SK-N-SH treated with all-trans-retinoic acid at 6 μM for 48 hours (cell line): ENCODE measurements at regions not wholly inside any gene's neighbourhood (a gene's known extent, or its start where the extent isn't known, plus 50 kb on each side); places are given as distances from the start of the nearest gene placed in this dataset.

Source experiments
- ATAC-seq: fragments of 200-7000 bp; cut with Tn5 transposase; 3 replicates; pipeline ENCODE4 v1.9.1; 2020; ENCODE audit warnings: mild to moderate bottlenecking, moderate library complexity
- ARNTL ChIP-seq: fragments of 450-650 bp; formaldehyde crosslinking; IDR thresholded peaks from 2 replicates; pipeline ENCODE4 v1.5.0; 2020; ENCODE audit warnings: low read depth, mild to moderate bottlenecking, moderate library complexity, borderline replicate concordance
- CSDC2 ChIP-seq: fragments of 250-450 bp; sonication (Bioruptor Pico); IDR thresholded peaks from 2 replicates; pipeline ENCODE4 v1.5.0; 2020; ENCODE audit warnings: mild to moderate bottlenecking, moderate library complexity
- ESRRG ChIP-seq: fragments of 250-450 bp; sonication (Bioruptor Pico); IDR thresholded peaks from 2 replicates; pipeline ENCODE4 v1.6.1; 2021; ENCODE audit warnings: mild to moderate bottlenecking
- GLIS3 ChIP-seq: fragments of 250-450 bp; sonication (Bioruptor Pico); IDR thresholded peaks from 2 replicates; pipeline ENCODE4 v1.5.0; 2020; ENCODE audit warnings: mild to moderate bottlenecking, moderate library complexity
- ISL1 ChIP-seq: fragments of 250-450 bp; sonication (Bioruptor Pico); IDR thresholded peaks from 2 replicates; pipeline ENCODE4 v2.1.2; 2022; ENCODE audit warnings: mild to moderate bottlenecking, moderate library complexity
- PATZ1 ChIP-seq: fragments of 250-450 bp; sonication (Bioruptor Pico); IDR thresholded peaks from 2 replicates; pipeline ENCODE4 v1.8.0; 2020; ENCODE audit warnings: mild to moderate bottlenecking, moderate library complexity, borderline replicate concordance
- POU6F1 ChIP-seq: fragments of 250-450 bp; sonication (Bioruptor Pico); IDR thresholded peaks from 2 replicates; pipeline ENCODE4 v1.8.0; 2021; ENCODE audit warnings: low read depth, mild to moderate bottlenecking, moderate library complexity, borderline replicate concordance
- PPARA ChIP-seq: fragments of 250-450 bp; sonication (Bioruptor Pico); IDR thresholded peaks from 2 replicates; pipeline ENCODE4 v1.5.0; 2020; ENCODE audit warnings: mild to moderate bottlenecking, borderline replicate concordance
- RARB ChIP-seq: fragments of 250-450 bp; sonication (Bioruptor Pico); IDR thresholded peaks from 2 replicates; pipeline ENCODE4 v1.8.0; 2021; ENCODE audit warnings: mild to moderate bottlenecking, moderate library complexity
- SNAI2 ChIP-seq: fragments of 250-450 bp; sonication (Bioruptor Pico); IDR thresholded peaks from 2 replicates; pipeline ENCODE4 v1.5.0; 2020; ENCODE audit warnings: mild to moderate bottlenecking, moderate library complexity
- TCF4 ChIP-seq: fragments of 250-450 bp; sonication (Bioruptor Pico); IDR thresholded peaks from 2 replicates; pipeline ENCODE4 v1.8.0; 2021; ENCODE audit warnings: mild to moderate bottlenecking, moderate library complexity, borderline replicate concordance
- TOX ChIP-seq: fragments of 250-450 bp; sonication (Bioruptor Pico); IDR thresholded peaks from 2 replicates; pipeline ENCODE4 v1.8.0; 2021; ENCODE audit warnings: mild to moderate bottlenecking, moderate library complexity, borderline replicate concordance
- ZC3H10 ChIP-seq: fragments of 250-450 bp; sonication (Bioruptor Pico); IDR thresholded peaks from 2 replicates; pipeline ENCODE4 v1.5.1; 2021; ENCODE audit warnings: mild to moderate bottlenecking, moderate library complexity
- ZFP3 ChIP-seq: fragments of 250-450 bp; sonication (Bioruptor Pico); IDR thresholded peaks from 2 replicates; pipeline ENCODE4 v1.5.0; 2020; ENCODE audit warnings: mild to moderate bottlenecking, moderate library complexity
- ZFP30 ChIP-seq: fragments of 450-650 bp; formaldehyde crosslinking; IDR thresholded peaks from 2 replicates; pipeline ENCODE4 v1.5.0; 2022; ENCODE audit warnings: mild to moderate bottlenecking, moderate library complexity
- ZNF565 ChIP-seq: fragments of 450-650 bp; formaldehyde crosslinking; conservative IDR thresholded peaks from 2 replicates; pipeline ENCODE4 v1.5.0; 2020; ENCODE audit warnings: low read depth, mild to moderate bottlenecking, moderate library complexity
- ZNF70 ChIP-seq: fragments of 450-650 bp; formaldehyde crosslinking; IDR thresholded peaks from 2 replicates; pipeline ENCODE4 v1.5.0; 2020; ENCODE audit warnings: mild to moderate bottlenecking, moderate library complexity
- ZNF8 ChIP-seq: fragments of 450-650 bp; formaldehyde crosslinking; IDR thresholded peaks from 2 replicates; pipeline ENCODE4 v1.5.0; 2020; ENCODE audit warnings: mild to moderate bottlenecking, moderate library complexity
- TF ChIP-seq, protein P1 (sequence below): fragments of 250-450 bp; sonication (Bioruptor Pico); IDR thresholded peaks from 2 replicates; pipeline ENCODE4 v1.5.1; 2021; ENCODE audit warnings: mild to moderate bottlenecking, moderate library complexity
- TF ChIP-seq, protein P2 (sequence below): fragments of 250-450 bp; sonication (Bioruptor Pico); IDR thresholded peaks from 2 replicates; pipeline ENCODE4 v1.5.0; 2020; ENCODE audit warnings: mild to moderate bottlenecking, moderate library complexity
- TF ChIP-seq, protein P3 (sequence below): fragments of 250-450 bp; sonication (Bioruptor Pico); IDR thresholded peaks from 2 replicates; pipeline ENCODE4 v1.5.1; 2020; ENCODE audit warnings: low read depth, mild to moderate bottlenecking, moderate library complexity

DNA sequence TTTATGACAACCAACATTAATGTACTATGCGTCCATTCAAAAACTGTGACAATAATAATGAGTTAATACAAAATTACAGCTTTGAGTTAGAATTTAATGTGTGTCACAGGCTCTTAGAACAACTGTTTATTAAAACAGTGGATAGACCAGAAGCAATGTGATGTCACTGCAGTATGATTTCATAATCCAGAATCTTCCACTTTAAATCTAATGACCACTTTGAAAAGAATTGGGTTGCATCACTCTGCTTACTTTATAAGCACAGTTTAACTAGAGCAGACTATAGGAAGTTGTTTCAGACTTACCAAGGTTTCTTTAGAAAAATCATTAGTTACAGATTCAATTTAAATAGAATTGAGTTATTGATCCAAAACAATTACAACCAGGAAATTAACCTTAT lies 758.5 kb downstream of the KCTD8 start:
- no peak for TF ChIP-seq TCF4
- TF ChIP-seq, protein P1, sequence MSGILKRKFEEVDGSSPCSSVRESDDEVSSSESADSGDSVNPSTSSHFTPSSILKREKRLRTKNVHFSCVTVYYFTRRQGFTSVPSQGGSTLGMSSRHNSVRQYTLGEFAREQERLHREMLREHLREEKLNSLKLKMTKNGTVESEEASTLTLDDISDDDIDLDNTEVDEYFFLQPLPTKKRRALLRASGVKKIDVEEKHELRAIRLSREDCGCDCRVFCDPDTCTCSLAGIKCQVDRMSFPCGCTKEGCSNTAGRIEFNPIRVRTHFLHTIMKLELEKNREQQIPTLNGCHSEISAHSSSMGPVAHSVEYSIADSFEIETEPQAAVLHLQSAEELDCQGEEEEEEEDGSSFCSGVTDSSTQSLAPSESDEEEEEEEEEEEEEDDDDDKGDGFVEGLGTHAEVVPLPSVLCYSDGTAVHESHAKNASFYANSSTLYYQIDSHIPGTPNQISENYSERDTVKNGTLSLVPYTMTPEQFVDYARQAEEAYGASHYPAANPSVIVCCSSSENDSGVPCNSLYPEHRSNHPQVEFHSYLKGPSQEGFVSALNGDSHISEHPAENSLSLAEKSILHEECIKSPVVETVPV (CRISPR knock-in tag), result no peak
- TF ChIP-seq ZNF70 (CRISPR knock-in tag), result no peak
- TF ChIP-seq CSDC2 (CRISPR knock-in tag), result no peak
- no peak for TF ChIP-seq RARB (CRISPR knock-in tag)
- no peak for TF ChIP-seq POU6F1 (CRISPR knock-in tag)
- no peak for TF ChIP-seq ZNF8 (CRISPR knock-in tag)
- no peak for TF ChIP-seq TOX (CRISPR knock-in tag)
- TF ChIP-seq PATZ1 (CRISPR knock-in tag), result no peak
- TF ChIP-seq, protein P2, sequence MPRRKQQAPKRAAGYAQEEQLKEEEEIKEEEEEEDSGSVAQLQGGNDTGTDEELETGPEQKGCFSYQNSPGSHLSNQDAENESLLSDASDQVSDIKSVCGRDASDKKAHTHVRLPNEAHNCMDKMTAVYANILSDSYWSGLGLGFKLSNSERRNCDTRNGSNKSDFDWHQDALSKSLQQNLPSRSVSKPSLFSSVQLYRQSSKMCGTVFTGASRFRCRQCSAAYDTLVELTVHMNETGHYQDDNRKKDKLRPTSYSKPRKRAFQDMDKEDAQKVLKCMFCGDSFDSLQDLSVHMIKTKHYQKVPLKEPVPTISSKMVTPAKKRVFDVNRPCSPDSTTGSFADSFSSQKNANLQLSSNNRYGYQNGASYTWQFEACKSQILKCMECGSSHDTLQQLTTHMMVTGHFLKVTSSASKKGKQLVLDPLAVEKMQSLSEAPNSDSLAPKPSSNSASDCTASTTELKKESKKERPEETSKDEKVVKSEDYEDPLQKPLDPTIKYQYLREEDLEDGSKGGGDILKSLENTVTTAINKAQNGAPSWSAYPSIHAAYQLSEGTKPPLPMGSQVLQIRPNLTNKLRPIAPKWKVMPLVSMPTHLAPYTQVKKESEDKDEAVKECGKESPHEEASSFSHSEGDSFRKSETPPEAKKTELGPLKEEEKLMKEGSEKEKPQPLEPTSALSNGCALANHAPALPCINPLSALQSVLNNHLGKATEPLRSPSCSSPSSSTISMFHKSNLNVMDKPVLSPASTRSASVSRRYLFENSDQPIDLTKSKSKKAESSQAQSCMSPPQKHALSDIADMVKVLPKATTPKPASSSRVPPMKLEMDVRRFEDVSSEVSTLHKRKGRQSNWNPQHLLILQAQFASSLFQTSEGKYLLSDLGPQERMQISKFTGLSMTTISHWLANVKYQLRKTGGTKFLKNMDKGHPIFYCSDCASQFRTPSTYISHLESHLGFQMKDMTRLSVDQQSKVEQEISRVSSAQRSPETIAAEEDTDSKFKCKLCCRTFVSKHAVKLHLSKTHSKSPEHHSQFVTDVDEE (CRISPR knock-in tag), result no peak
- TF ChIP-seq ESRRG (CRISPR knock-in tag), result no peak
- no peak for TF ChIP-seq ZC3H10
- TF ChIP-seq, protein P3, sequence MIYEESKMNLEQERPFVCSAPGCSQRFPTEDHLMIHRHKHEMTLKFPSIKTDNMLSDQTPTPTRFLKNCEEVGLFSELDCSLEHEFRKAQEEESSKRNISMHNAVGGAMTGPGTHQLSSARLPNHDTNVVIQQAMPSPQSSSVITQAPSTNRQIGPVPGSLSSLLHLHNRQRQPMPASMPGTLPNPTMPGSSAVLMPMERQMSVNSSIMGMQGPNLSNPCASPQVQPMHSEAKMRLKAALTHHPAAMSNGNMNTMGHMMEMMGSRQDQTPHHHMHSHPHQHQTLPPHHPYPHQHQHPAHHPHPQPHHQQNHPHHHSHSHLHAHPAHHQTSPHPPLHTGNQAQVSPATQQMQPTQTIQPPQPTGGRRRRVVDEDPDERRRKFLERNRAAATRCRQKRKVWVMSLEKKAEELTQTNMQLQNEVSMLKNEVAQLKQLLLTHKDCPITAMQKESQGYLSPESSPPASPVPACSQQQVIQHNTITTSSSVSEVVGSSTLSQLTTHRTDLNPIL (CRISPR knock-in tag), result no peak
- TF ChIP-seq GLIS3 (CRISPR knock-in tag), result no peak
- TF ChIP-seq PPARA, result no peak
- TF ChIP-seq ZFP30 (CRISPR knock-in tag), result no peak
- no peak for TF ChIP-seq ISL1 (CRISPR knock-in tag)
- no peak for TF ChIP-seq SNAI2
- TF ChIP-seq ARNTL, result no peak
- TF ChIP-seq ZFP3, result no peak
- TF ChIP-seq, all 23 proteins: peak for 0
- ATAC-seq, result no peak

GRCh38 chr4:43693876-43694275 lies 754.7 kb downstream of the KCTD8 start:
- TF ChIP-seq ZFP30 (CRISPR knock-in tag), result no peak
- TF ChIP-seq ZNF565 (CRISPR knock-in tag), result no peak
- no peak for TF ChIP-seq SNAI2
- TF ChIP-seq, protein P2 (CRISPR knock-in tag), result no peak
- TF ChIP-seq RARB (CRISPR knock-in tag), result no peak
- no peak for TF ChIP-seq ISL1 (CRISPR knock-in tag)
- no peak for TF ChIP-seq POU6F1 (CRISPR knock-in tag)
- no peak for TF ChIP-seq ZNF8 (CRISPR knock-in tag)
- TF ChIP-seq ZC3H10, result no peak
- TF ChIP-seq CSDC2 (CRISPR knock-in tag), result no peak
- TF ChIP-seq PATZ1 (CRISPR knock-in tag), result no peak
- no peak for TF ChIP-seq GLIS3 (CRISPR knock-in tag)
- TF ChIP-seq, protein P3 (CRISPR knock-in tag), result no peak
- no peak for TF ChIP-seq TOX (CRISPR knock-in tag)
- TF ChIP-seq ZNF70 (CRISPR knock-in tag), result no peak
- TF ChIP-seq ZFP3, result no peak
- TF ChIP-seq ARNTL, result no peak

More at GRCh38 chr4:43693876-43694275, 754.7 kb downstream of the KCTD8 start:
- ATAC-seq, result no peak
